Thoracic aorta (tissue), 2 donors: ENCODE measurements at regions not wholly inside any gene's neighbourhood (a gene's known extent, or its start where the extent isn't known, plus 50 kb on each side); places are given as distances from the start of the nearest gene placed in this dataset.

Source experiments
- ATAC-seq: fragments of 150-250 bp; one replicate; pipeline ENCODE4 v1.8.0; 2017; ENCODE audit warnings: low read depth; ENCODE audit not compliant: insufficient number of reproducible peaks, low FRiP score
- DNase-seq: peaks from one replicate; pipeline ENCODE4 v3.0.0-alpha.2; 2020; ENCODE audit warnings: low spot score
- H3K27ac ChIP-seq, 2 donors: fragments of 200-600 bp; sonication (generic); 1 replicate in 1 of 2; 2 replicates in 1 of 2; pipeline ENCODE4 v1.5.1; 2016; ENCODE audit warnings: mild to moderate bottlenecking in 2 of 2, moderate library complexity in 2 of 2
- H3K27me3 ChIP-seq: fragments of 200-600 bp; sonication (generic); replicated peaks from 2 replicates; pipeline ENCODE4 v1.6.0; 2016; ENCODE audit warnings: mild to moderate bottlenecking; ENCODE audit not compliant: insufficient read depth
- H3K36me3 ChIP-seq: fragments of 200-600 bp; sonication (generic); one replicate; pipeline ENCODE4 v1.5.1; 2016
- H3K4me1 ChIP-seq, 2 donors: fragments of 200-600 bp; sonication (generic); 1 replicate in 1 of 2; 2 replicates in 1 of 2; pipeline versions ENCODE4 v1.5.1 to v1.6.0; 2016; ENCODE audit warnings: low read depth in 2 of 2, mild to moderate bottlenecking in 1 of 2; ENCODE audit not compliant: control insufficient read depth in 1 of 2
- H3K4me3 ChIP-seq: fragments of 200-600 bp; sonication (generic); 2 replicates; pipeline ENCODE4 v1.5.1; 2016; ENCODE audit warnings: mild to moderate bottlenecking
- H3K9me3 ChIP-seq: fragments of 200-600 bp; sonication (generic); 2 replicates; pipeline ENCODE4 v1.5.1; 2016
- TF ChIP-seq, protein P1 (sequence below): fragments of 200-600 bp; sonication (generic); IDR thresholded peaks from one replicate; pipeline ENCODE4 v1.5.1; 2019; ENCODE audit warnings: antibody characterized with exemption

DNA sequence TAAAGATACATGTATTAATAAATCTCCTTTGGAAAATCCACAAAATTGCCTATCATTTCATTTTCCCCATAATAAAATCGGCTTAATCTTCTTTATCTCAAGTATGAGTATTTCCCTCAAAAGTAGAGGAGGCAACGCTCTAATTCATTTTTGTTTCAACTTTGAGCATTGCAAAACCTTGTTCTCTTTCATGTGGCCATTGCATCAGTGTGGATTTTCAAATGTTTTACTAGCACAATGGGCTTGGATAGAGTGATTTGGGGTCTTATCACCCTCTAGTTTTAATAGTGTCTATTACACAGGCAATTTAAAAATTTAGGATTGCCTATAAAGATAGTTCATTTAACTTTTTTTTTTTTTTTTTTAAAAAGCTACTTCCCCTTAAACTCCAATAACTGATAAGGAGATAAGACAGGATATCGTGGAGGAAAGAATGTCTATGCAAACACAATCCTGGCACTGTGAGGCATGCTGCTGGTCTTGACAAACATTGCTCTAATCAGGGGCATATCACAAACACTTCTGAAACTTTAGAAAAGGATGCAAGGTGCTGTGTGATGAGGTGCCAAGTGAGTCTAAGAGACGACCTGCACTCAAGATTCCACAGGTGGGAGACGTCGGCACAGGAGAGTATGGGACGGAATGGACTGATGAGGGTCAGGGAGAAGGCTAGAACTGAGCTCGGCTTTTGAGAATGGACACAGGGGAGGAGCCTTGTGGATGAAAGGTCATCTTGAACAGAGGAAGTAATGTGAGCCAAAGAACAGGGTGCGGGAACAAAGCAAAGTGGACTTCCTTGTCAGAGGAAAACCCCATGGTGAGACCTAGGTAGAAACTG is 199.7 kb downstream of the IRS2 start:
- Histone ChIP-seq H3K4me3 (no peak overlapping the region), H3K4me1 (no peaks in the 10 kb centered on the region), H3K9me3 (no peaks in the 10 kb centered on the region), H3K27ac (no peak overlapping the region), H3K27me3 (no peaks in the 10 kb centered on the region), H3K36me3 (no peaks in the 10 kb centered on the region)
- TF ChIP-seq, protein P1, sequence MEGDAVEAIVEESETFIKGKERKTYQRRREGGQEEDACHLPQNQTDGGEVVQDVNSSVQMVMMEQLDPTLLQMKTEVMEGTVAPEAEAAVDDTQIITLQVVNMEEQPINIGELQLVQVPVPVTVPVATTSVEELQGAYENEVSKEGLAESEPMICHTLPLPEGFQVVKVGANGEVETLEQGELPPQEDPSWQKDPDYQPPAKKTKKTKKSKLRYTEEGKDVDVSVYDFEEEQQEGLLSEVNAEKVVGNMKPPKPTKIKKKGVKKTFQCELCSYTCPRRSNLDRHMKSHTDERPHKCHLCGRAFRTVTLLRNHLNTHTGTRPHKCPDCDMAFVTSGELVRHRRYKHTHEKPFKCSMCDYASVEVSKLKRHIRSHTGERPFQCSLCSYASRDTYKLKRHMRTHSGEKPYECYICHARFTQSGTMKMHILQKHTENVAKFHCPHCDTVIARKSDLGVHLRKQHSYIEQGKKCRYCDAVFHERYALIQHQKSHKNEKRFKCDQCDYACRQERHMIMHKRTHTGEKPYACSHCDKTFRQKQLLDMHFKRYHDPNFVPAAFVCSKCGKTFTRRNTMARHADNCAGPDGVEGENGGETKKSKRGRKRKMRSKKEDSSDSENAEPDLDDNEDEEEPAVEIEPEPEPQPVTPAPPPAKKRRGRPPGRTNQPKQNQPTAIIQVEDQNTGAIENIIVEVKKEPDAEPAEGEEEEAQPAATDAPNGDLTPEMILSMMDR: no peak
- DNase-seq (no peak), ATAC-seq (no peak)

DNA sequence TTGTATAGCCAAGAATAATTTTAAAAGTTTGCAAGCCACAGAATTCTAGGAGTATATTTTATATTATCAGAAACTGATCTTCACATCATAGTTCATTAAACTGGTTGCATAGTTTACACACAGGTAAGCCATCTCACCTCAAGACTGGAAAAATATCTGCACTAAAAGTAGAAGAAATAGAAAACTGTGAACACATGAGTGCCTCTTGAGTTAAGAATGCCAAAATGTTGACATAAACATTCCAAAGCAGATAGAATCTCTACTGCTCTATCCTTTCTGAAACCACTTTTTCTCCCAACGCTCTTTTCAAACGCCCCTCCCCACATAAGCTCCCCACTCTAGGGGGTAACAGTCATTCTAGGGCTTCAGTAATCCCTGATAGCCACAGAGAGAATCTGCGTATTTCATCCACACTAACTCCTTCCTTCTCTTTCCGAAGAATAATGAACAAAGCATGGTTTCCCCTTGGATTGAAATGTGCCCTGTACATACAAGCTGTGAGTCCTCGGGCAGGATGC is 201.5 kb downstream of the IRS2 start:
- H3K27me3 ChIP-seq: no peaks in the 10 kb centered on the region
- H3K27ac ChIP-seq: no peak overlapping the region
- TF ChIP-seq, protein P1: no peak
- no peak for DNase-seq
- H3K36me3 ChIP-seq: no peaks in the 10 kb centered on the region
- no peaks in the 10 kb centered on the region for H3K9me3 ChIP-seq
- H3K4me3 ChIP-seq: no peak overlapping the region
- ATAC-seq: no peak
- no peaks in the 10 kb centered on the region for H3K4me1 ChIP-seq

DNA sequence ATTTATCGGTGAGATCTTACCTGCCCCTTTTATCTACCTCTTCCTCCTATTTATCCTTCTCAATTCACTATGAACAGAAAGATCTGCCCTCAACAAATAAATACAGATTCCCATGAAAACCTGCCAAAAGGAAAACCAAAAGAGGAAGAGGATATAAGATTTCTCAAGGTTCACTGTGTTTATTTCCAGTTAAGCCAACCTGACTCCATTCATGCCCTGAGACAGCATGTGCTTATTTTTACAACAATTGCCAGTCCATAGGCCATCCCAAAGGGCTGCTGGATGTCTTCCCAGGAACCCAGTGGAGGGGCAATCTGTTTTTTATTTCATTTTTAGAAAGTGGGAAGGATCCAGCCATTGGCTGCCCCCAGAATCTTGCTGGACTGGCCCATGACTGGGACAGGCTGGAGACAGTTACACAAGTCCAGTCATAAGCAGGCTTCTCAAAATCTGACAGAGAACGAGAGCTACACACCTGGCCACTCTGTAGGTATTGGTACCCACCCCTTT is 209.1 kb downstream of the IRS2 start:
- TF ChIP-seq, protein P1: no peak
- DNase-seq: no peak
- no peak for ATAC-seq
- Histone ChIP-seq H3K27ac (no peak overlapping the region), H3K27me3 (no peaks in the 10 kb centered on the region), H3K4me3 (no peak overlapping the region), H3K9me3 (no peaks in the 10 kb centered on the region), H3K36me3 (no peaks in the 10 kb centered on the region), H3K4me1 (no peaks in the 10 kb centered on the region)

DNA sequence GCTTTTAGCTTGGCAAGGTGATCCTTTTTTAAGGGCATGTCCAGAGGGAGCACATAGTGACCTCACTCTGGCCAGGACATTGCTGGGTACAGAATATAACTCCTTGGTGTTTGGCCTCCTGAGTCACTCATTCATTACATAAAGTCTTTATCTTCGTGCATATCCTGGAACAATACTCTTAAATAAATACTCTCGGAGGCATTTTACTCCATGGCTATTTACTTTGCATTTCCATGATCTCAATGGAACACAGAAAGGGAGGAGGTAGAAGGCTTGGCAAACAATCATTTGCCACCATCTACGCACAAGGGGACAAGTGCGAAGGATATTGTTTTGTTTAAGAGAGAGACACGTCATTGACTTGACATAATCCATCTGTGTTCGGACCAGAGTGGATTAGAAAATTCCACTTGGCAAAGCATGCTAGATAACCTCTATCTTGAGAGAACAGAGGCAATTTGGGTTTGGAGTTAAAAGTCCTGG is 210.0 kb downstream of the IRS2 start:
- Histone ChIP-seq H3K9me3 (no peaks in the 10 kb centered on the region), H3K27me3 (no peaks in the 10 kb centered on the region), H3K4me1 (no peaks in the 10 kb centered on the region), H3K4me3 (no peak overlapping the region), H3K27ac (no peak overlapping the region), H3K36me3 (no peaks in the 10 kb centered on the region)
- DNase-seq: no peak
- ATAC-seq: no peak
- TF ChIP-seq, protein P1: no peak

DNA sequence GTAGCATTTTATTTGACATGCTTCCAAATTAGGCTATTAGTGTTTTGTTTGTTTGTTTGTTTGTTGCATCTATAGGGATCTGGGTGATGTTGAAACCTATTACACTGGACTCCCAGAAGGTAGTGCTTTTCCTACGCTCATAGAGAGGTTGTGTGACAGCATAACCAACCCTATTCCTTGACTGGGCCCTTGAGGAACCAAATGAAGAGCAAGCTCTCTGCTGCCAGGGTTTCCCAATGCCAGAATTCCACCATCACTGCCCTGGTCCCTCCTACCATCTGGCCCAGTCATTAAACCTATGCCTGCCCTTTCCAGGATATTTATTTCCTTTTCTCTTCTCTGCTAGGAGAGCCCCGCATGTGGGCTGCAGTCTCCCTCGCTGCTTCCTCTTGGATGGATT is 210.6 kb downstream of the IRS2 start:
- no peaks in the 10 kb centered on the region for H3K27me3 ChIP-seq
- ATAC-seq: no peak
- H3K4me3 ChIP-seq: no peak overlapping the region
- H3K9me3 ChIP-seq: no peaks in the 10 kb centered on the region
- no peaks in the 10 kb centered on the region for H3K4me1 ChIP-seq
- TF ChIP-seq, protein P1: no peak
- no peak for DNase-seq
- H3K36me3 ChIP-seq: no peaks in the 10 kb centered on the region
- no peak overlapping the region for H3K27ac ChIP-seq
